ENCODE measurements at regions not wholly inside any gene's neighbourhood (a gene's known extent, or its start where the extent isn't known, plus 50 kb on each side); places are given as distances from the start of the nearest gene placed in this dataset.

DNA sequence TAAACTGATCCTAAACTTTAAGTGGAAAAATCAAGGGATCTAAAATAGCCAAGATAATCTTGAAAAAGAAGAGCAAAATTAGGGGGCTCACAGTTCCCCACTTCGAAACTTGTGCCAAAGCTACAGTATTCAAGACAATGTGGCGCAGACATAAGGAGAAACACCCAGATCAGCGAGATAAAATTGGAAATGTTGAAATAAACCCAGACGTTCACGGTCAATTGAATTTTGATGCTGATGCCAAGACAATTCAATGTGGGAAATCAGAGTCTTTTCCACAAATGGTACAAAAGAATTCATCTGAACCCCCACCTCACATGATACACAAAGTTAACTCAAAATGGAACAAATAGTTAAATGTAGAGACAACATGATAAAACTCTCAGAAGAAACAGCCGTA is 601.6 kb downstream of the BRD1 start:
- no peaks in the 10 kb centered on the region for H3K36me3 ChIP-seq (ENCODE audit: insufficient read depth, low read depth, low read length)
- no peaks in the 10 kb centered on the region for H3K27me3 ChIP-seq (ENCODE audit: insufficient read depth, low read length)
- no peak overlapping the region for H3K27ac ChIP-seq (ENCODE audit: low read length)
- H3K4me3 ChIP-seq (ENCODE audit: low read length): no peak overlapping the region
- H3K4me1 ChIP-seq (ENCODE audit: insufficient read depth, low read length): no peaks in the 10 kb centered on the region
- H3K9ac ChIP-seq (ENCODE audit: low read depth, low read length): no peak overlapping the region
- H3K9me3 ChIP-seq (ENCODE audit: insufficient read depth, low read depth, low read length): no peaks in the 10 kb centered on the region

DNA sequence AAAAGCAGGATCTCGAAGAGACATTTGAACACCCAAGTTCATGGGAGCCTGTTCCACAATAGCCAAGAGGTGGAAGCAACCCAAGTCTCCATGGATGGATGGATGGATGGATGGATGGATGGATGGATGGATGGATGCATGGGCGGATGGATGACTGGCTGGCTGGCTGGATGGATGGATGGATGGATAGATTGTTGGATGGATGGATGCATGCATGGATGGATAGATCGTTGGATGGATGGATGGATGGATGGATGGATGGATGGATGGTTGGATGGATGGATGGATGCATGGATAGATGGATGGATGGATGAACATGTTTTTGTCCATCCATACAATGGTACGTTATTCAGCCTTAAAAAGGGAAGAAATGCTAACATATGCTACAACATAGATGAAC is 603.4 kb downstream of the BRD1 start:
- Histone ChIP-seq H3K36me3 (ENCODE audit: insufficient read depth, low read depth, low read length) (no peaks in the 10 kb centered on the region), H3K4me3 (ENCODE audit: low read length) (no peak overlapping the region), H3K4me1 (ENCODE audit: insufficient read depth, low read length) (no peaks in the 10 kb centered on the region), H3K27me3 (ENCODE audit: insufficient read depth, low read length) (no peaks in the 10 kb centered on the region), H3K9ac (ENCODE audit: low read depth, low read length) (no peak overlapping the region), H3K9me3 (ENCODE audit: insufficient read depth, low read depth, low read length) (no peaks in the 10 kb centered on the region; the same call in 1 of the 2 replicates), H3K27ac (ENCODE audit: low read length) (no peak overlapping the region)

DNA sequence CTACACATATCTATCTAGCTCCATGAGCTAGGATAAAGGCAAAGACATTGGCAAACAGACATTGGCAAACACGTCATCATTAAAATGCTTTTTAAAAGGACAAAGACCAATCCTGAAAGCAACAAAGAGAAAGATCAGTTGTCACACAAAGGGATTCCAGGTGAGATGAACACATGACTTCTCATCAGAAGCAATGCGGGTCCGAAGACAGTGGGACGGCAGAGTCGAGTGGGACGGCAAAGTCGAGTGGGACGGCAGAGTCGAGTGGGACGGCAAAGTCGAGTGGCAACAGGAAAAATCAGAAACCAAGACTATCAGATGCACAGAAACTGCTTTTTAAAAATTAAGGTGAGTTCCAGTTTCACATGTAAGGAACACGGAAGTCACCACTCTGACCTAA is 609.5 kb downstream of the BRD1 start:
- no peak overlapping the region for H3K27ac ChIP-seq (ENCODE audit: low read length)
- H3K4me3 ChIP-seq (ENCODE audit: low read length): no peak overlapping the region
- no peaks in the 10 kb centered on the region for H3K27me3 ChIP-seq (ENCODE audit: insufficient read depth, low read length)
- H3K4me1 ChIP-seq (ENCODE audit: insufficient read depth, low read length): no peaks in the 10 kb centered on the region
- H3K9ac ChIP-seq (ENCODE audit: low read depth, low read length): no peak overlapping the region
- H3K9me3 ChIP-seq (ENCODE audit: insufficient read depth, low read depth, low read length): peaks cover 17% of the 10 kb centered on the region
- H3K36me3 ChIP-seq (ENCODE audit: insufficient read depth, low read depth, low read length): no peaks in the 10 kb centered on the region

DNA sequence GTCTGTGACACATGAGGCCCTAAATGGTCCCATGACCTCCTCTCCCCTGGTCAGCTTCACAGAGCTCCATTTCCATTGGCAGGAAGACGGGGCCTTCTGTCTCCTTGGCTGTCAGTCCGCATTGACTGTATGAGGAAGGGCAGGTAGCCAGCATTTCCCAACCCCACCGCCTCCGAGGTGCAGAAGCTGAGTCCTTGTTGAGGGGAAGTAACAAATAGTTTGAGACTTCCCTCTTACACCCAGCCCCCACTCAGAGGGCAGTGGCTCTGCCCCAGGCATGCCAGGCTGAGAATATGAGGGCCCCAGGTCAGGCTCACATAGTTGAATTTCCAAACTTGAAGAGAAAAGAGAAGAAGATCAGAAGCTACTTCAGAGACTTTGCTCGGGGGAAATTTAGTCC is 611.1 kb downstream of the BRD1 start:
- no peaks in the 10 kb centered on the region for H3K36me3 ChIP-seq (ENCODE audit: insufficient read depth, low read depth, low read length)
- H3K27ac ChIP-seq (ENCODE audit: low read length): no peak overlapping the region
- H3K27me3 ChIP-seq (ENCODE audit: insufficient read depth, low read length): no peaks in the 10 kb centered on the region
- H3K4me3 ChIP-seq (ENCODE audit: low read length): no peak overlapping the region
- H3K4me1 ChIP-seq (ENCODE audit: insufficient read depth, low read length): no peaks in the 10 kb centered on the region
- no peak overlapping the region for H3K9ac ChIP-seq (ENCODE audit: low read depth, low read length)
- peaks cover 17% of the 10 kb centered on the region for H3K9me3 ChIP-seq (ENCODE audit: insufficient read depth, low read depth, low read length)

DNA sequence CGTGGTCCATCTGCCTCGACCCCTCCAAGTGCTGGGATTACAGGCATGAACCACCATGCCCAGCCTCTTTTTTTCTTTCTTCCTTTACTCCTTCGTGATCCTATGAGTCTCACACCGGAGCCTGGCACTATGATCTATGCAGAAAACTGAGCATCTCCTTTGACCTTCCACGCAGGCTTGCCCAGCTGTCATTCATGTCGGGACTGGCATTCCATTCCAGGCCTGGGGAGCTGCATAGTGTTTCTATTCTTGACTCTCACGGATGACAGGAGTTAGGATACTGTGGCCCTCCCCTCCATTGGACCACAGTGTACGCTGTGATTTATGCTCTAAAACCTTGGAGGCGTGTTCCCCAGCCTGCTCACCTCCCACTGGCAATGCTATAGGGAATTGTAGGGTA is 611.8 kb downstream of the BRD1 start:
- Histone ChIP-seq H3K36me3 (ENCODE audit: insufficient read depth, low read depth, low read length) (no peaks in the 10 kb centered on the region), H3K4me1 (ENCODE audit: insufficient read depth, low read length) (no peaks in the 10 kb centered on the region)

DNA sequence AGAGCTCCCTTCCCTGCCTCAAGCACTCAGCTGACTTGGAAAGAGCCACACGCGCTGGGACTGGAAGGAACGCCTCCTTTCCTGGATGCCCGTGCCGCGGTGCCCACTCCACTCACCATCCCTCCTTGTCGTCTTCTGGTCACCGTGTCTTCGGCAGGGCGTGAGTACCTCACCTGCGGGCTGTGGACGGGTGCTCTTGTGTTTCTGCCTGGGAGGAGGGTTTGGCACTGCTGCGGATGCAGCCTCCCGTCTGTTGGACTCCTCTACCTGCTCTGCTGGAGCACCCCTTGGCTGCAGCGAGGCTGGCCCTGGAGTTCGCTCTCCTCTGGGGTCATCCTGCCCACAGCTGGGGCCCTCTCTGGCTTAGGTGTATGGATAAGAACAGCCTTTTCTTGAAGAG is 612.7 kb downstream of the BRD1 start:
- H3K9me3 ChIP-seq (ENCODE audit: insufficient read depth, low read depth, low read length): peaks cover 17% of the 10 kb centered on the region
- H3K4me3 ChIP-seq (ENCODE audit: low read length): no peak overlapping the region
- no peak overlapping the region for H3K9ac ChIP-seq (ENCODE audit: low read depth, low read length)
- H3K27ac ChIP-seq (ENCODE audit: low read length): no peak overlapping the region
- no peaks in the 10 kb centered on the region for H3K36me3 ChIP-seq (ENCODE audit: insufficient read depth, low read depth, low read length)
- no peaks in the 10 kb centered on the region for H3K4me1 ChIP-seq (ENCODE audit: insufficient read depth, low read length)
- no peaks in the 10 kb centered on the region; the same call in 1 of the 2 replicates for H3K27me3 ChIP-seq (ENCODE audit: insufficient read depth, low read length)

More for the DNA sequence above, 611.8 kb downstream of the BRD1 start:
- no peak overlapping the region for H3K9ac ChIP-seq (ENCODE audit: low read depth, low read length)
- H3K27me3 ChIP-seq (ENCODE audit: insufficient read depth, low read length): no peaks in the 10 kb centered on the region
- H3K4me3 ChIP-seq (ENCODE audit: low read length): no peak overlapping the region
- H3K27ac ChIP-seq (ENCODE audit: low read length): no peak overlapping the region
- H3K9me3 ChIP-seq (ENCODE audit: insufficient read depth, low read depth, low read length): peaks cover 17% of the 10 kb centered on the region

DNA sequence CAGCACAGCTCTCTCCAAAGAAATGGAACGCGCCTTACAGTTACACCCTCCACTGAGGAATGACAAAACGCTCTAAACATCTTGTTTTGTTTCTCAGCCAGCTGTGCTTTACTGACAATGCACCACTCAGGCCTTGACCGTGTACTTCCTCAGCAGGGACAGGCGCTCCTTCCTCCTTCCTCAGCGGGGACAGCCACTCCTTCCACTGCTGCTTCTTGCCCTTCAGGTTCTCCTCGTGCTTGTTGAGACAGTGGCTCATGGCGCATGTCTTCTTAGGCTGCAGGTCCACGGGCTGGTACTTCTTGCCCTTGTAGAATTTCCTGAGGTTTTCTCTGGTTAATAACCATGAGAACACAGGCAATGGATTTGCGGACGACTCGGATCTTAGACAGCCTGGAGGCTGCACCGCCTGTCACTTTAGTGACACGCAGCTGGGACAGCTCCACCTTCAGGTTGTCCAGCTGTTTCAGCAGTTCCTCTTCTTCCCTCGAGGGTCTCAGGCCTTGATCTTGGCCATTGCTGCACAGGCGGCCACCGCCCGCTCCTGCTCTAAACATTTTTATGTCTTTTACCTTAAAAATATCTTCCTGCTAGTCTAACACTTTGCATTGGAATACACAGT is 613.8 kb downstream of the BRD1 start:
- no peaks in the 10 kb centered on the region for H3K4me1 ChIP-seq (ENCODE audit: insufficient read depth, low read length)
- H3K27ac ChIP-seq (ENCODE audit: low read length): no peak overlapping the region
- peaks cover 17% of the 10 kb centered on the region; the same call in 1 of the 2 replicates for H3K9me3 ChIP-seq (ENCODE audit: insufficient read depth, low read depth, low read length)
- H3K27me3 ChIP-seq (ENCODE audit: insufficient read depth, low read length): no peaks in the 10 kb centered on the region; the same call in 1 of the 2 replicates
- no peak overlapping the region for H3K4me3 ChIP-seq (ENCODE audit: low read length)
- no peak overlapping the region for H3K9ac ChIP-seq (ENCODE audit: low read depth, low read length)
- no peaks in the 10 kb centered on the region for H3K36me3 ChIP-seq (ENCODE audit: insufficient read depth, low read depth, low read length)

DNA sequence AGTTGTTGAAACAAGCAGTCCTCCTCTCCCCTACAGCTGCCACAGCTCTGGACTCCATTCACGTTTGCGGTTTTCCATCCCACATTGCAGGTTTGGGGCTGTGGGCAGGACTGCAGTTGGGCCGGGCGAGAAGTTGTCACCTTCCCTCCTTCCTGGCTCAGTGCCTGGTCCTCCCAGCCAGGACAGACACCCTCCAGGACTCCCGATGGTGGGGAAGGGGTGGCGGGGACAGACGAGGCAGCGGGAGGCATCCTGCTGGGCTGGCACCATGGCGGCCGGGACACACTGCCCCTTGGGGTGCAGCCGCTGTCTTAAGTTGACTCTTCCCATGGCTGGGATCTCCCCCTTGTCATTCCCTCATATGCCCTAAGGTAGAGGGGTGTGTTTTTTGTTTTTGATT is 615.2 kb downstream of the BRD1 start:
- Histone ChIP-seq H3K4me3 (ENCODE audit: low read length) (no peak overlapping the region), H3K36me3 (ENCODE audit: insufficient read depth, low read depth, low read length) (no peaks in the 10 kb centered on the region), H3K4me1 (ENCODE audit: insufficient read depth, low read length) (no peaks in the 10 kb centered on the region), H3K9ac (ENCODE audit: low read depth, low read length) (no peak overlapping the region), H3K27me3 (ENCODE audit: insufficient read depth, low read length) (no peaks in the 10 kb centered on the region; the same call in 1 of the 2 replicates), H3K9me3 (ENCODE audit: insufficient read depth, low read depth, low read length) (peaks cover 5% of the 10 kb centered on the region; the same call in 1 of the 2 replicates), H3K27ac (ENCODE audit: low read length) (no peak overlapping the region)

DNA sequence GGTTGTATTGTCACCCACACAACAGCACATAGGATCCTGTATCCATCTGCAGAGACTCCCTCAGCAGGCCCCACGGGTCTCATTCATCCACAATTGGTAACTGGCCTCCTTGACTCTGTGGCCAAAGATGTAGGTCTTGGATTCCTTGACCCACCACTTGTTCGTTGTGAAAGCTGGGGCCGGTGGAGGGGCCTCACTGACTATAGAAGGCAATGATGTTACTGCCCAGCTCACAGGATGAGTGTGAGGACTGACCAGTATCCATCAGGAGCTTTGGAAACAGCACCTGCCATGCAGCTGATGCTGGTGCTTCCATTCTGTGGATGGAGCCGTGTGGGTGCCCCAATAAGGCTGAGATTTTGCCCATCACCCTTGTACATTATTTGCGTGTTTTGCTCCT is 615.7 kb downstream of the BRD1 start:
- Histone ChIP-seq H3K36me3 (ENCODE audit: insufficient read depth, low read depth, low read length) (no peaks in the 10 kb centered on the region), H3K27ac (ENCODE audit: low read length) (no peak overlapping the region), H3K9me3 (ENCODE audit: insufficient read depth, low read depth, low read length) (peaks cover under 1% of the 10 kb centered on the region; the same call in 1 of the 2 replicates), H3K27me3 (ENCODE audit: insufficient read depth, low read length) (no peaks in the 10 kb centered on the region; the same call in 1 of the 2 replicates), H3K4me3 (ENCODE audit: low read length) (no peak overlapping the region), H3K4me1 (ENCODE audit: insufficient read depth, low read length) (no peaks in the 10 kb centered on the region), H3K9ac (ENCODE audit: low read depth, low read length) (no peak overlapping the region)

DNA sequence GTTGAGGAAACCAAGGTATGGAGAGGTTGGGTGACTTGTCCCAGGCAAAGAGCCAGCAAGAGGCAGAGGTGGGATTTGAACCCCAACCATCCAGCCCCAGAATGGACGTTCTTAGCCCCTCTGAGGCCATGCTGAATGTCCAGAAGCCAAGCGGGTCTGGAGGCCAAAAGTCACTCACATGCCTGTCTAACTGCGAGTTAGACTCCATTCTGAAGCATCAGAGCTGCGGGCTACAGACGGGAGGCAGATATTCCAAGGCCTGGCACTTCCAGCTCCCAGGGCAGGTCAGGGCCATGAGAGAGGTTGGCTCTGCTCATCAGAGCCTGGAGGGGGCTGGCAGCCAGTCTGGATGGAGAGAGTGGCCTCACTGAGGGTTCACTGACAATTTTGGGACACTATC is 616.5 kb downstream of the BRD1 start:
- Histone ChIP-seq H3K9ac (ENCODE audit: low read depth, low read length) (no peak overlapping the region), H3K9me3 (ENCODE audit: insufficient read depth, low read depth, low read length) (no peaks in the 10 kb centered on the region), H3K27ac (ENCODE audit: low read length) (no peak overlapping the region), H3K36me3 (ENCODE audit: insufficient read depth, low read depth, low read length) (no peaks in the 10 kb centered on the region), H3K4me1 (ENCODE audit: insufficient read depth, low read length) (no peaks in the 10 kb centered on the region), H3K27me3 (ENCODE audit: insufficient read depth, low read length) (no peaks in the 10 kb centered on the region; the same call in 1 of the 2 replicates), H3K4me3 (ENCODE audit: low read length) (no peak overlapping the region)

DNA sequence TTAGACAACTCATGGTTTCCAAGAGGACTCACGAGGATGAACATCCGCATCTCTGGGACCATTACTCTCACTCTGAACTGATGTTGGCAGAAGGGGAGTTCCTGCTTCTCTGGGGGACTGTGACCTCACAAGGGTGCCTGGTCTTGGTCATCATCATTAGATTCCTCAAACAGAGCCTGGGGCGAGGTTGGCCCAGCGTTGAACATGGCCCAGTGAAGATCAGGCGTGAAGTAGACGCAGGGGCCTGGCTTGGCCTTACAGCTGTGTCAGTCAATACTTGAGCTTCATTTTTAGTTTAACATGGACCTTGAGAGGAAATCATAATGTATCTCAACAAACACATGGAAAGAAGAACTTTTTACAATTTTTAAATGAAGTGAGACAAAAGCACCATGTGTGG is 617.1 kb downstream of the BRD1 start:
- Histone ChIP-seq H3K36me3 (ENCODE audit: insufficient read depth, low read depth, low read length) (no peaks in the 10 kb centered on the region), H3K27ac (ENCODE audit: low read length) (no peak overlapping the region), H3K9me3 (ENCODE audit: insufficient read depth, low read depth, low read length) (no peaks in the 10 kb centered on the region), H3K9ac (ENCODE audit: low read depth, low read length) (no peak overlapping the region), H3K4me3 (ENCODE audit: low read length) (no peak overlapping the region), H3K27me3 (ENCODE audit: insufficient read depth, low read length) (no peaks in the 10 kb centered on the region; the same call in 1 of the 2 replicates), H3K4me1 (ENCODE audit: insufficient read depth, low read length) (no peaks in the 10 kb centered on the region)

DNA sequence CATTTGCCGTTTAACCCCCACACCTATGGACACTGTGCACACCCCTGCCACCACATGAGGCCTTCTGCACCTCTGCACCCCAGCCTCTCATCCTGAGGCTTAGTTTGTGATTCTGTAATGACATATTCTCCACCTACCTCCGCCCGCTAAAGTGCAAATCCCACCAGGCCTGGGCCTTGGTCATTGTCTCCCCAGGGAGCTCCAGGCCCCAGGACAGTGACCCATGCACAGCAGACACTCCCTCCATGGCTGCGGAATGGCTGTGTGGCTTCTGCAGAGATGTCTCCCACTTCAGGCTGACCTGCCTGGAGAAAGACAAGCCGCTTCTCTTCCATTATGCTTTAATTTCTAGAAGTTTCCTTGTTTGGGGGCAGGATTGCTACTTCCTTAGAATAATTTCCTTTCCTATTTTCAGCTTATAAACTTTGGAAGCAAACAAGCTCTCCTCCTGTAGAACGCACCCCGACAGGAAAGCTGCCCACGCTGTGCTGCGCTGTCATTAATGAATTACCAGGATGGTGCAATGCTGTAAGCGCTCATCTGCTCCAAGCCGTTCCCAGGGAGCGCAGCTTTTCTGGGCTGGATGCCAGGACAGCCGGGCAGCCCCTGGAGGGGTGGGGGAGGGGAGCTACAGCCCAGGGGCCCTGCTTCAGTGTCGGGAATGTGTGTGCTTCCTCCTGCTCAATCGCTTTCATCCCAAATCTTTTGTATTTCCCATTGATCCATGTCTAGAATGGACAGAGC is 618.0 kb downstream of the BRD1 start:
- H3K27ac ChIP-seq (ENCODE audit: low read length): no peak overlapping the region
- H3K4me1 ChIP-seq (ENCODE audit: insufficient read depth, low read length): no peaks in the 10 kb centered on the region
- H3K9me3 ChIP-seq (ENCODE audit: insufficient read depth, low read depth, low read length): no peaks in the 10 kb centered on the region
- H3K36me3 ChIP-seq (ENCODE audit: insufficient read depth, low read depth, low read length): no peaks in the 10 kb centered on the region
- no peak overlapping the region for H3K9ac ChIP-seq (ENCODE audit: low read depth, low read length)
- H3K4me3 ChIP-seq (ENCODE audit: low read length): no peak overlapping the region
- H3K27me3 ChIP-seq (ENCODE audit: insufficient read depth, low read length): no peaks in the 10 kb centered on the region; the same call in 1 of the 2 replicates

All from iPS-20b (cell line).